ENCODE measurements at regions not wholly inside any gene's neighbourhood (a gene's known extent, or its start where the extent isn't known, plus 50 kb on each side); places are given as distances from the start of the nearest gene placed in this dataset.

DNA sequence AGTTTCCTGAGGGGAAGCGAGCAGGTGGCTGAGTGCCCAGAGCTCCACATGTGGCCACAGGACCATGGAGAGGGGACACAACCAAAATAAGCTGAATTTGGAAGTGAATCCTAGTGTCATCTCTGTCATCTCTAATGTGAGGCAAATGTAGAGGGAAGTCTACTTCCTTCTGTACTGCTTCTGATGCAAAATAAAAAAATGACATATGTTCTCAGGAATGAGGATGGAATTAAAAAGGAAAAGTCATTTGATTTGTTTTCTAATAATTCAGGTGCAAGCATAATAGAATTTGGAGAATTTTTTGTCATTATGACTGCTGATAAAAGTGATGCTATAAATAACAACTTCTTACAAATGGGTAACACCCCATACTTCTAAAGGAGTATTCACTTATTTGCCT, 59.5 kb upstream of the POU1F1 start:
- DNase-seq = no peak

DNA sequence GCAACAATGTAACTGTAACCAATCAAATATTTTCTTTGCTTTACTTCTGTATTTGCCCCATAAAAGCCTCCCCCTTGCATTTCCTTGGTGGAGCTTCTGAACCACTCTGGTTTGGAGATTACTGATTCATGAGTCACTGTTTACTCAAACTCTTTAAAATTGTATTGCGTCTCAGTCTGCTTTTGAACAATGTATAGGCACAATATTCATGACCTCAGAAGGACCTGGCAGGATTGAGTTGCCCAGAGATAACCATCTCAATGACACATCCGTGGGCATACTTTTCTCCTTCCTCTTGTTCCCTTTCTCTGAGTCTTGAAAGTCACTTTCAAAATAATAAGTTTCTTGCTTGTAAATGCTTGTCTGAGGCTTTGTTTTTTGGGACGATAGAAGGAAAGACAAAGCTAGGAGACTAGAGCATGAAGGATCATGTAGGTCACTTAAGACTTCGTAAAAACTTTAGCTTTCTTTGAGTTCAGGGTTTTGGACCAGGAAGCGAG, 57.1 kb upstream of the POU1F1 start:
- no peak for DNase-seq

DNA sequence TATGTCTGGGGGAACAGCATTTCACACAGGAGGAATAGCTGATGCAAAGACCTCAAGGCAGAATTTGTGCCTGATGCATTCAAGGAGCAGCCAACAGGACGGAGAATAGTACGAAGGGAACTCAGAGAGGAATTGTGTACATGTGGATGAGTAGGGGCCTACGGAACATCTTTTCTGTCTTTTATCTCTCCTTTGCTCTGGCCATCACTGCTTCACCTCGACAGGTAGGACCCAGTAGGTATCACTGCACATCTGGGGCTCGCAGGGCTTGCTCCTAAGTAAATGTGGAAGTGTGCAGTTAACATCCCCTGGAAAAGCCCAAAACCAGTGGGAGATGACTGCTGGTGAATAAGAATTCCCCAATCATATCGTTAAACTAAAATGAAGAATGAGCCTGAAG, 56.4 kb upstream of the POU1F1 start:
- DNase-seq = no peak

DNA sequence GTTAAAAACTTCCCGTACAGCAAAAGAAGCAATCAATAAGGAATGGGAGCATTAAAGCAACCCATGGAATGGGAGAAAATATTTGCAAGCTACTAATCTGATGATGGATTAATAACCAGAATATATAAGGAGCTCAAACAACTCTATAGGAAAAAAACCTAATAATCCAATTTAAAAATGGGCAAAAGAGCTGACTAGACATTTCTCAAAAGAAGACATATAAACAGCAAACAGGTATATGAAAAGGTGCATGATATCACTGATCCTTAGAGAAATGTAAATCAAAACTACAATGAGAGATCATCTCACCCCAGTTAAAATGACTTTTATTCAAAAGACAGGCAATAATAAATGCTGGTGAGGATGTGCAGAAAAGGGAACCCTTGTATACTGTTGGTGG, 52.7 kb upstream of the POU1F1 start:
- no peak for DNase-seq
